ENCODE measurements at regions not wholly inside any gene's neighbourhood (a gene's known extent, or its start where the extent isn't known, plus 50 kb on each side); places are given as distances from the start of the nearest gene placed in this dataset.

DNA sequence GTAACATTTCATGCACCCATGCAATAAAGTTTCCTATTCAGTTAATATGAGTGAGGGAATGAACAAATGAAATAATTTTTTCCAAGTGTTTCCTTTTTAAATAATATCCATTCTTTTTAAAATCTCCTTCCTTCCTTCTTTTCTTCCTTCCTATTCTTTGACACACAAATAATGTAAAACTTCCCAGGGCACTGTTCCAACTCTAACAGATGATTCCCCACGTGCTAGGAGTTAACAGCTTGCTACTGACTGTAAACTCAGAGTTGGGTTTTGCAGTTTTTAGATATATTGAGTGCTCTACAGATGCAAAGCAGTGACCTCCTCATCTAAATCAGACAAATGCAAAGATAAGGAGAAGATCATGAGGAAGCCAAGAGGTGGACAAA is 54.0 kb upstream of the POU2F1 start:
- Histone ChIP-seq H3F3A (replicated peaks; ENCODE audit: insufficient read depth) (no peaks in the 10 kb centered on the region), H3K79me2 (ENCODE audit: insufficient read depth) (no peaks in the 10 kb centered on the region), H3K36me3 (replicated peaks in 1 of 2; ENCODE audit: control insufficient read depth in 1 of 2, insufficient read depth in 2 of 2, low read length in 1 of 2) (no peaks in the 10 kb centered on the region), H3K4me1 (ENCODE audit: control insufficient read depth in 1 of 2, insufficient read depth in 2 of 2, low read depth in 1 of 2, low read length in 1 of 2) (peaks cover 5 to 6% of the 10 kb centered on the region in 2 experiments; a peak in 2 of 4 replicates), H3K9ac (no peak overlapping the region), H4K20me1 (ENCODE audit: insufficient read depth) (no peaks in the 10 kb centered on the region), H3K27me3 (ENCODE audit: insufficient read depth) (0 out of 2 replicates have a peak, but pooled peaks cover 9% of the 10 kb centered on the region), H3K4me2 (no peak overlapping the region), H3K9me3 (no peaks in the 10 kb centered on the region), H3K27ac (ENCODE audit: low read depth in 2 of 2, low read length in 1 of 2) (no peak overlapping the region), H3K4me3 (ENCODE audit: low read depth in 2 of 2, low read length in 1 of 2) (no peak overlapping the region), H2AFZ (ENCODE audit: low read depth) (no peak overlapping the region), H3K9me2 (no peaks in the 10 kb centered on the region)
- TF ChIP-seq TAF1 (IDR thresholded peaks at IDR 0.05; ENCODE audit: borderline replicate concordance, low read depth, low read length) (no peak), RAD21 (IDR thresholded peaks at IDR 0.05; ENCODE audit: low read length) (no peak), FOXJ3 (CRISPR knock-in tag; IDR thresholded peaks at IDR 0.05) (no peak), RCOR1 (IDR thresholded peaks at IDR 0.05; ENCODE audit: low read length) (no peak), YY1 (IDR thresholded peaks at IDR 0.05; ENCODE audit: low read depth) (no peak), MEF2A (IDR thresholded peaks at IDR 0.05; ENCODE audit: borderline replicate concordance, low read depth) (no peak)
- ChIA-PET CTCF (no interaction called here), POLR2A (no interaction called here)
- 8% methylated on average over 1 of the region's 1 CpG for WGBS (ENCODE audit: low lambda C conversion rate)
- no peak for DNase-seq

DNA sequence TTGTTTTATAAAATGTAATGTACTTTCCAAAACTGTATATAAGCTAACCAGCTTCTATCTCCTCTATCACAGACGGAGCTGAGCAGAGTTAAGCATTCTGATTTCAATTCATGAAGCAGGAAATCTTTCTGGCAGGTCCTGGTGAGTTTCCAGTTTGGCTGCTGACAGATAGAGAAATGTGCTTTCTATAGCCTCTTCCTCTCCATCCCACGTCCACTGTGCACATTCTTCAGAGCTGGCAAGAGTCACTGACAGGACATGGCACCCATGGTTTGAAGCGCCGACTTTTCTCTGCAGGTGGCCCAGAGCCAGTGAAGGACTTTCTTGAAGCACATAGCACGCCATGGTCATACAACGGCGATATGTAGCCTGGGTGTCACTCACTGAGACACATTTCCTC is 52.3 kb upstream of the POU2F1 start:
- H3K79me2 ChIP-seq (ENCODE audit: insufficient read depth): no peaks in the 10 kb centered on the region
- 51% methylated on average over 7 of the region's 7 CpGs for WGBS (ENCODE audit: low lambda C conversion rate)
- H3K4me3 ChIP-seq (ENCODE audit: low read depth in 2 of 2, low read length in 1 of 2): no peak overlapping the region
- H2AFZ ChIP-seq (ENCODE audit: low read depth): no peak overlapping the region
- H3K36me3 ChIP-seq (replicated peaks in 1 of 2; ENCODE audit: control insufficient read depth in 1 of 2, insufficient read depth in 2 of 2, low read length in 1 of 2): no peaks in the 10 kb centered on the region
- H3F3A ChIP-seq (replicated peaks; ENCODE audit: insufficient read depth): no peaks in the 10 kb centered on the region
- no peak overlapping the region for H3K9ac ChIP-seq
- TF ChIP-seq FOXJ3 (CRISPR knock-in tag; IDR thresholded peaks at IDR 0.05) (no peak), CHD2 (IDR thresholded peaks at IDR 0.05; ENCODE audit: low read length, partially characterized antibody) (no peak), JUND (IDR thresholded peaks at IDR 0.05) (no peak), TAF1 (IDR thresholded peaks at IDR 0.05; ENCODE audit: borderline replicate concordance, low read depth, low read length) (no peak), MEF2A (IDR thresholded peaks at IDR 0.05; ENCODE audit: borderline replicate concordance, low read depth) (no peak), NFIC (IDR thresholded peaks at IDR 0.05; ENCODE audit: borderline replicate concordance) (no peak), RFX5 (IDR thresholded peaks at IDR 0.05; ENCODE audit: low read length) (no peak), EP300 (IDR thresholded peaks at IDR 0.05; ENCODE audit: borderline replicate concordance in 1 of 2, low read depth in 1 of 2, low read length in 1 of 2) (no peak), SMC3 (IDR thresholded peaks at IDR 0.05; ENCODE audit: low read depth, low read length) (no peak), GATA2 (CRISPR knock-in tag; IDR thresholded peaks at IDR 0.05) (no peak), TEAD4 (IDR thresholded peaks at IDR 0.05; ENCODE audit: borderline replicate concordance, insufficient read depth) (no peak), NRF1 (IDR thresholded peaks at IDR 0.05; ENCODE audit: low read depth, low read length) (no peak), MXI1 (IDR thresholded peaks at IDR 0.05; ENCODE audit: low read depth, low read length) (no peak), TCF12 (IDR thresholded peaks at IDR 0.05) (no peak), FOSL2 (IDR thresholded peaks at IDR 0.05; ENCODE audit: borderline replicate concordance, low read depth) (no peak), RCOR1 (IDR thresholded peaks at IDR 0.05; ENCODE audit: low read length) (no peak), ZBTB33 (IDR thresholded peaks at IDR 0.05; ENCODE audit: borderline replicate concordance, low read depth) (no peak), GABPA (IDR thresholded peaks at IDR 0.05; ENCODE audit: low read depth) (no peak)
- TF ChIP-seq, protein P1, sequence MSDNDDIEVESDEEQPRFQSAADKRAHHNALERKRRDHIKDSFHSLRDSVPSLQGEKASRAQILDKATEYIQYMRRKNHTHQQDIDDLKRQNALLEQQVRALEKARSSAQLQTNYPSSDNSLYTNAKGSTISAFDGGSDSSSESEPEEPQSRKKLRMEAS (IDR thresholded peaks at IDR 0.05; ENCODE audit: low read depth): no peak
- TF ChIP-seq, protein P2, sequence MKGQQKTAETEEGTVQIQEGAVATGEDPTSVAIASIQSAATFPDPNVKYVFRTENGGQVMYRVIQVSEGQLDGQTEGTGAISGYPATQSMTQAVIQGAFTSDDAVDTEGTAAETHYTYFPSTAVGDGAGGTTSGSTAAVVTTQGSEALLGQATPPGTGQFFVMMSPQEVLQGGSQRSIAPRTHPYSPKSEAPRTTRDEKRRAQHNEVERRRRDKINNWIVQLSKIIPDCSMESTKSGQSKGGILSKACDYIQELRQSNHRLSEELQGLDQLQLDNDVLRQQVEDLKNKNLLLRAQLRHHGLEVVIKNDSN (IDR thresholded peaks at IDR 0.05; ENCODE audit: borderline replicate concordance, low read depth): no peak
- no peak for DNase-seq
- H3K27ac ChIP-seq (ENCODE audit: low read depth in 2 of 2, low read length in 1 of 2): no peak overlapping the region
- 0 out of 2 replicates have a peak, but pooled peaks cover 9% of the 10 kb centered on the region for H3K27me3 ChIP-seq (ENCODE audit: insufficient read depth)
- no peaks in the 10 kb centered on the region for H3K9me2 ChIP-seq
- H3K4me1 ChIP-seq (ENCODE audit: control insufficient read depth in 1 of 2, insufficient read depth in 2 of 2, low read depth in 1 of 2, low read length in 1 of 2): peaks cover 4 to 6% of the 10 kb centered on the region in 2 experiments; a peak in 2 of 4 replicates
- no peaks in the 10 kb centered on the region for H4K20me1 ChIP-seq (ENCODE audit: insufficient read depth)
- POLR2A ChIA-PET: no interaction called here
- CTCF ChIA-PET: no interaction called here
- no peak overlapping the region for H3K4me2 ChIP-seq
- H3K9me3 ChIP-seq: no peaks in the 10 kb centered on the region

Data from SK-N-SH (cell line).